Activated naive CD4-positive, alpha-beta T cell treated with anti-CD3 and anti-CD28 coated beads, Interleukin-2, amount 10 ng/mL, durations not matched to agents 7 days and 5 days (primary cell): ENCODE measurements at regions not wholly inside any gene's neighbourhood (a gene's known extent, or its start where the extent isn't known, plus 50 kb on each side); places are given as distances from the start of the nearest gene placed in this dataset.

Experiments
- CTCF ChIA-PET: fragments of 350-600 bp; sonication (Branson Sonifier 250); formaldehyde crosslinking; loops from one replicate; lab custom pipeline; 2021; ENCODE audit warnings: antibody characterized with exemption; lab: Charles Lee
- DNase-seq: peaks from one replicate; pipeline ENCODE4 v3.0.0-alpha.2; 2020
- H3K27ac Mint-ChIP-seq: one replicate; pipeline ENCODE4 v1.8.0; 2021; ENCODE audit warnings: mild to moderate bottlenecking, moderate library complexity, mixed read lengths
- H3K27me3 Mint-ChIP-seq: one replicate; pipeline ENCODE4 v1.8.0; 2021; ENCODE audit warnings: mild to moderate bottlenecking, mixed read lengths
- H3K36me3 Mint-ChIP-seq: one replicate; pipeline ENCODE4 v1.8.0; 2021; ENCODE audit warnings: mixed read lengths
- H3K4me1 Mint-ChIP-seq: one replicate; pipeline ENCODE4 v1.8.0; 2021; ENCODE audit warnings: mixed read lengths
- H3K4me3 Mint-ChIP-seq: one replicate; pipeline ENCODE4 v1.8.0; 2021; ENCODE audit warnings: mild to moderate bottlenecking, moderate library complexity, mixed read lengths
- H3K9me3 Mint-ChIP-seq: one replicate; pipeline ENCODE4 v1.8.0; 2021; ENCODE audit warnings: mixed read lengths

DNA sequence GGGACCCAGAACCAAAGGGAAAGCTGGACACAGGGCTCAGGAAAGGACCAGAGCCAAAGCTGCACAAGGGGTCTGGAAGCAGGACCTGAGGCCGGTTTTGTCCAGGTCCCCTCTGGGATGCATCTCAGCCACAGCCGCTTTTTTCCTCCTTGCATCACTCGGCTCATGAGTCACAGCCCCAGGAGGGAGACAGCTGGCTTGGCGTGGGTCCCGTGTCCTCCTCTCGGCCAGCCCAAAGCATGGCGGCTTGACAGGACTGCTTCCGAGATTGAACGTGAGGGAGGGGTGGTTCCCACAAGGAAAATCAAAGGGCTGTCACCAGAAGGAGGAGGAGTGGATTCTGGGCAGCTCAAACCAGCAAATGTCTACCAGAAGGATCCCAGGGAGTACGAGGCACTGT is 56.7 kb upstream of the CPLX2 start:
- Mint-ChIP-seq H3K27ac (no peak overlapping the region), H3K4me1 (no peaks in the 10 kb centered on the region), H3K36me3 (no peaks in the 10 kb centered on the region), H3K4me3 (no peak overlapping the region), H3K9me3 (no peaks in the 10 kb centered on the region), H3K27me3 (peaks cover 14% of the 10 kb centered on the region)
- DNase-seq = no peak
- CTCF ChIA-PET = no interaction called here

DNA sequence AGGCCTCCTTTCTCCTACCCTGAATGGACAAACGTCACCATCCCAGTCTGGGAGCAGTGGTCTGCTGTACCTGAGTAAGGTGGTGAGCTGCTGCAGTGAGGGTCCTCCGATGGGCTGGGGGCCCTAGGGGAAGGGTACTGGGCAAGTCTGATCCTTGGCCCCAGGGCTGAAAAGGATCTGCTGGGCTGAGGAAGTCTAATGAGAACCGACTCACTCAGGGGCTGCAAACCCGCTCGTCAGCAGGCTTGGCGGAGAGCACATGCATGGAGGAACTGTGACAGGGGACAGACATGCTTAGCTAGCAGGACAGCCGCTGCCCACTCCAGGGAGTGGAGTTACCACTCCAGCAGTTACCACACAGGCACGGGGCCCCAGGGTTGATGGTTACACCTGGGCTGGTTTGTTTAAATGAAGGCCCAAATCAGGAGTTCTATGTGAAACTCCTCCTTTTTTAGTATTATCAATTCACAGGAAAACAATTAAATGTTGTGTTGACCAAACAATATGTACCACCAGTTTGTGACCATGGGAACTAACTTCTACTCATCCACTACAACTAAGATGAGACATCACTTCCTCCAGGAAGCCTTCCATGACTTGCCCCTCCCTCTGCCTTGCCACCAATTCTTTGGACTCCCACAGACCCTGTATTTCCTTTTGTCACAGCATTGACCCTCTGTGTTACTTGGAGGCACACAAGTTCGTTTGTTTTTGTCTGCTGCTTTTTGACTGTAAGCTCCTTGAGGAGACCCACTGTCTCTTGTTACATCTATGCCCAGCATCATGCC is 56.1 kb upstream of the CPLX2 start:
- H3K4me1 Mint-ChIP-seq = no peaks in the 10 kb centered on the region
- H3K9me3 Mint-ChIP-seq = no peaks in the 10 kb centered on the region
- peaks cover 13% of the 10 kb centered on the region for H3K27me3 Mint-ChIP-seq
- no peaks in the 10 kb centered on the region for H3K36me3 Mint-ChIP-seq
- no peak overlapping the region for H3K4me3 Mint-ChIP-seq
- no peak for DNase-seq
- CTCF ChIA-PET = interaction anchor here (1.2 kb wide), 1 partner anchor 86 kb away, joined by 3 read pairs; no protein-coding TSS in a partner anchor
- H3K27ac Mint-ChIP-seq = no peak overlapping the region

DNA sequence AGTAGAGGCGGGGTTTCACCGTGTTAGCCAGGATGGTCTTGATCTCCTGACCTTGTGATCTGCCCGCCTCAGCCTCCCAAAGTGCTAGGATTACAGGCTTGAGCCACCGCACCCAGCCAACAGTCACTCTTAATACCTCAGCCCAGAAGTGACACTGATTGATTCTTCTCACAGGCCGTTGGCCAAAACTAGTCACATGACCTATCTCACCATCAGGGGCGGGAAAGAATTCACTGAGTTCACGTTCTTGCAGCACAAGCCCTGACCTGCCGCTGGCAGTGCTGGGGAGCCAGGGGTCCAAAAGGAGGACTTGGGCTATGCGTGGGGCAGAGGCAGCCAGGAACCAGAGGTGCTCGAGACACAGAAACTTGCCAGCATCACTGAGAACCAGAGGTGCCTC is 55.0 kb upstream of the CPLX2 start:
- no peaks in the 10 kb centered on the region for H3K36me3 Mint-ChIP-seq
- H3K9me3 Mint-ChIP-seq = no peaks in the 10 kb centered on the region
- DNase-seq = peak; percentile 20
- H3K27me3 Mint-ChIP-seq = peaks cover 23% of the 10 kb centered on the region
- H3K4me3 Mint-ChIP-seq = no peak overlapping the region
- CTCF ChIA-PET = interaction anchor here (1.2 kb wide), 1 partner anchor 87 kb away, joined by 3 read pairs; no protein-coding TSS in a partner anchor
- no peaks in the 10 kb centered on the region for H3K4me1 Mint-ChIP-seq
- H3K27ac Mint-ChIP-seq = no peak overlapping the region

DNA sequence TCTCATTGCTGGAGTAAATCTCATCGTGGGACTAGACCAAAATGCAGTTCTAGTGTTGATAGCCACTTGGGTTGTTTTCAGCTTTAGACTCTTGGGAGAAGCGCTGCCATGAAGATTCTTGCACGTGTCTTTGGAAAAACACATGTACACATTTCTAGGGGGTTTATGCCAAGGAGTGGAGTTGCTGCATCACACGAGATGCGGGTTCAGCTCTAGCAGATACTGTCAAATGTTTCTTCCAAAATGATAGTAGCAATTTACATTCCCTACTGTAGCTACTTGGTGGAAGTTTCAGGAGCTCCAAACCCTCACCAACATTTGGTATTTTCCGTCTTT is 52.3 kb upstream of the CPLX2 start:
- CTCF ChIA-PET = no interaction called here
- peaks cover 24% of the 10 kb centered on the region for H3K27me3 Mint-ChIP-seq

DNA sequence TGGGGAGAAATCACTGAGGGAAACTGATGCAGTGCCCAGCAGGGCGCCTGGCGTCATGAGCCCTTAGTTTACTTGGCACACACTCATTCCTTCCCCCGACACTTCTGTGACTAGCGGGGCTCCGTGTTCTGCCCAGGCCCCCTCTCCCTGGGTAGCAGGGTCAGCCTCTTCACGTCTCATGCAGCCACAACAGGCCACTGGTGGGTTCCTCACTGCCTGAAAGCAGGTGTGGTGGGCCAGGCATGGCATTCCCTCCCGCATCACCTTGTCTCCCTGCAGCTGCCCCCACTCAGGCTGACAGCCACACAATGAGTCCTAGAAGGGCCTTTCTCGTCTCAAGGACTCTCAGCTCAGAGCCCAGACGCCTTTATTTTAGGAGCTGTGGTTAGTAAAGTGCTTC is 51.1 kb upstream of the CPLX2 start:
- Mint-ChIP-seq H3K4me1 (peaks cover 5% of the 10 kb centered on the region), H3K36me3 (no peaks in the 10 kb centered on the region), H3K27me3 (peaks cover 31% of the 10 kb centered on the region), H3K27ac (no peak overlapping the region), H3K4me3 (no peak overlapping the region), H3K9me3 (no peaks in the 10 kb centered on the region)
- CTCF ChIA-PET = no interaction called here
- DNase-seq = no peak

More for the DNA sequence above, 52.3 kb upstream of the CPLX2 start:
- DNase-seq = no peak
- no peaks in the 10 kb centered on the region for H3K9me3 Mint-ChIP-seq
- H3K4me3 Mint-ChIP-seq = no peak overlapping the region
- H3K4me1 Mint-ChIP-seq = peaks cover 5% of the 10 kb centered on the region
- no peak overlapping the region for H3K27ac Mint-ChIP-seq
- no peaks in the 10 kb centered on the region for H3K36me3 Mint-ChIP-seq
